DOHH2 (cell line): ENCODE measurements at regions not wholly inside any gene's neighbourhood (a gene's known extent, or its start where the extent isn't known, plus 50 kb on each side); places are given as distances from the start of the nearest gene placed in this dataset.

ENCODE experiments used
- EZH2phosphoT487 ChIP-seq: fragments of 200-600 bp; sonication (generic); IDR thresholded peaks from 2 replicates; pipeline ENCODE4 v1.6.1; 2017; ENCODE audit warnings: borderline replicate concordance, mild to moderate bottlenecking, antibody characterized with exemption, low read length, moderate library complexity, mixed read lengths
- TF ChIP-seq, protein P1 (sequence below): fragments of 200-600 bp; sonication (generic); IDR thresholded peaks from one replicate; pipeline ENCODE4 v1.5.1; 2014; ENCODE audit warnings: antibody characterized with exemption, mild to moderate bottlenecking, low read depth, low read length; ENCODE audit not compliant: poor library complexity, severe bottlenecking

GRCh38 chr7:41039386-41039953 is 663.4 kb downstream of the INHBA start:
- no peak for TF ChIP-seq EZH2phosphoT487
- TF ChIP-seq, protein P1, sequence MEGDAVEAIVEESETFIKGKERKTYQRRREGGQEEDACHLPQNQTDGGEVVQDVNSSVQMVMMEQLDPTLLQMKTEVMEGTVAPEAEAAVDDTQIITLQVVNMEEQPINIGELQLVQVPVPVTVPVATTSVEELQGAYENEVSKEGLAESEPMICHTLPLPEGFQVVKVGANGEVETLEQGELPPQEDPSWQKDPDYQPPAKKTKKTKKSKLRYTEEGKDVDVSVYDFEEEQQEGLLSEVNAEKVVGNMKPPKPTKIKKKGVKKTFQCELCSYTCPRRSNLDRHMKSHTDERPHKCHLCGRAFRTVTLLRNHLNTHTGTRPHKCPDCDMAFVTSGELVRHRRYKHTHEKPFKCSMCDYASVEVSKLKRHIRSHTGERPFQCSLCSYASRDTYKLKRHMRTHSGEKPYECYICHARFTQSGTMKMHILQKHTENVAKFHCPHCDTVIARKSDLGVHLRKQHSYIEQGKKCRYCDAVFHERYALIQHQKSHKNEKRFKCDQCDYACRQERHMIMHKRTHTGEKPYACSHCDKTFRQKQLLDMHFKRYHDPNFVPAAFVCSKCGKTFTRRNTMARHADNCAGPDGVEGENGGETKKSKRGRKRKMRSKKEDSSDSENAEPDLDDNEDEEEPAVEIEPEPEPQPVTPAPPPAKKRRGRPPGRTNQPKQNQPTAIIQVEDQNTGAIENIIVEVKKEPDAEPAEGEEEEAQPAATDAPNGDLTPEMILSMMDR, result no peak
